ENCODE measurements at regions not wholly inside any gene's neighbourhood (a gene's known extent, or its start where the extent isn't known, plus 50 kb on each side); places are given as distances from the start of the nearest gene placed in this dataset.
"Not testable (repeated sequence)": the region's sequence is repeated elsewhere in the genome, so short reads cannot be mapped to it uniquely, and the experiment has no call there.

DNA sequence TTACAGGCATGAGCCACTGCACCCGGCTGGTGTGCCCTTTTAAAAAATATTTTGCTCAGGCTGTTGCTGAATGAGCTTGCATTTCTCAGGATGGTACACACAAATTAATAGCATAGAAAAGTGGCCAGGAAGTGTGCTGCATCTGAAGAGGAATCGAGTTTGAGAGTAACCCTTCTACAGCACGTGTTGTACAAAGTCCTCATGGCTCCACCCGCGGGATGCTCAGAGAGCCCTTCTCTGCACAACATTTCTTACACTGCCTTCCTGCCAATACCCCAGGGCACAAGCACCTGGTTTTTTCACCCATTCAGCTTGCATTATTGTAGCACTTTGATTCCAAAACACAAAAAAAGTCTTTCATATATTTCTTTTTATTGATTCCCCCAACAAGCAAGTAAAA lies 90.1 kb upstream of the NEDD4L start:
- intact Hi-C loops (cut with DNase I): loop anchor here in 1 of 4 donors (10.0 kb wide), 1 partner anchor 1269 kb away; no protein-coding TSS in a partner anchor
- no peak overlapping the region for H3K4me3 ChIP-seq
- H3K27me3 ChIP-seq: no peaks in the 10 kb centered on the region
- no peaks in the 10 kb centered on the region for H3K36me3 ChIP-seq
- no peaks in the 10 kb centered on the region for H3K4me1 ChIP-seq (ENCODE audit: insufficient read depth)
- no peak for TF ChIP-seq EP300 (IDR thresholded peaks at IDR 0.05)
- no peak for TF ChIP-seq POLR2A (IDR thresholded peaks at IDR 0.05)
- TF ChIP-seq, protein P1, sequence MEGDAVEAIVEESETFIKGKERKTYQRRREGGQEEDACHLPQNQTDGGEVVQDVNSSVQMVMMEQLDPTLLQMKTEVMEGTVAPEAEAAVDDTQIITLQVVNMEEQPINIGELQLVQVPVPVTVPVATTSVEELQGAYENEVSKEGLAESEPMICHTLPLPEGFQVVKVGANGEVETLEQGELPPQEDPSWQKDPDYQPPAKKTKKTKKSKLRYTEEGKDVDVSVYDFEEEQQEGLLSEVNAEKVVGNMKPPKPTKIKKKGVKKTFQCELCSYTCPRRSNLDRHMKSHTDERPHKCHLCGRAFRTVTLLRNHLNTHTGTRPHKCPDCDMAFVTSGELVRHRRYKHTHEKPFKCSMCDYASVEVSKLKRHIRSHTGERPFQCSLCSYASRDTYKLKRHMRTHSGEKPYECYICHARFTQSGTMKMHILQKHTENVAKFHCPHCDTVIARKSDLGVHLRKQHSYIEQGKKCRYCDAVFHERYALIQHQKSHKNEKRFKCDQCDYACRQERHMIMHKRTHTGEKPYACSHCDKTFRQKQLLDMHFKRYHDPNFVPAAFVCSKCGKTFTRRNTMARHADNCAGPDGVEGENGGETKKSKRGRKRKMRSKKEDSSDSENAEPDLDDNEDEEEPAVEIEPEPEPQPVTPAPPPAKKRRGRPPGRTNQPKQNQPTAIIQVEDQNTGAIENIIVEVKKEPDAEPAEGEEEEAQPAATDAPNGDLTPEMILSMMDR (IDR thresholded peaks at IDR 0.05): no peak
- 81 to 85% (median 82%) methylated on average over 5 of the region's 5 CpGs for WGBS, 3 donors
- H3K9me3 ChIP-seq: no peaks in the 10 kb centered on the region
- H3K27ac ChIP-seq: no peak overlapping the region
- no peak for DNase-seq

DNA sequence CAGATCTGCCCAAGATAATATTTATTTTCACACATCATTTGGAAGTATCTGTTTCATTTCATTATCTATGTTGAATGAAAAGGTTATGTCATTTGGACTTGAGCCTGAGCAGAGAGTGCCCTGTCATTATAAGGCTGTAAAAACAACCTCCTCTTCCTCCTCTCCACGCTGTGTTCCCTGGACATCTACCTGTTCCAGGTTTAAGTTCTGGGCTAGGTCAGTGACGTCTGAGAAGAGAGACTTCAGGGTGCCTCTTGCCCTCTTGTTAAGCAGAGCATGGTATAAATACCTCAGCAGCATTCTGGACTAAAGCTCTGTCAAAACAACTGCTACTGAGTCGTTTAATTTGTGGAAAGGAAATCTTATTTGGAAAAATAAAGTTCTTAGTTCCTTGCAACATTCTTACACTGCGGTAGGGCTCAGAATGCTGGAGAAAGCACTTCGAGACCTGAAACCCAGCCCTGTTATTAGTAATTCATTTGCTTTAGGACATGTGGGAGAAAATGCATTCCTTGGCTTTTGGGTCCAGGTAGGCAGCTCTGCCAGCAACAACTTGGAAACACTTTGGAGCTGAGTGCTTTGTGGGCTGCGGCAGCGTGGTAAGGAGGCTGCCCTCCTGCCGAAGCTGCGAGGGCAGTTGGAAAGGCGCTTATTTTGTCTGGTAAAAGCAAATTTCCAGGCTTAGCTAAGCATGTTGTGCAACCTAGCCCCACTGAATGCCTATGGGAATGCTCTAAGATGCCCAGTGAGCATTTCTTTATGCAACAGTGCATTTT lies 91.8 kb upstream of the NEDD4L start:
- Histone ChIP-seq H3K4me3 (no peak overlapping the region), H3K27ac (no peak overlapping the region), H3K9me3 (no peaks in the 10 kb centered on the region), H3K4me1 (ENCODE audit: insufficient read depth) (no peaks in the 10 kb centered on the region), H3K36me3 (no peaks in the 10 kb centered on the region), H3K27me3 (no peaks in the 10 kb centered on the region)
- TF ChIP-seq POLR2A (IDR thresholded peaks at IDR 0.05) (no peak), EP300 (IDR thresholded peaks at IDR 0.05) (no peak)
- TF ChIP-seq, protein P1 (IDR thresholded peaks at IDR 0.05): no peak
- intact Hi-C loops (cut with DNase I): loop anchor here in 1 of 4 donors (10.0 kb wide), 1 partner anchor 1267 kb away; no protein-coding TSS in a partner anchor
- WGBS, 3 donors: 15 to 44% (median 18%) methylated on average over 10 of the region's 10 CpGs
- DNase-seq: no peak

DNA sequence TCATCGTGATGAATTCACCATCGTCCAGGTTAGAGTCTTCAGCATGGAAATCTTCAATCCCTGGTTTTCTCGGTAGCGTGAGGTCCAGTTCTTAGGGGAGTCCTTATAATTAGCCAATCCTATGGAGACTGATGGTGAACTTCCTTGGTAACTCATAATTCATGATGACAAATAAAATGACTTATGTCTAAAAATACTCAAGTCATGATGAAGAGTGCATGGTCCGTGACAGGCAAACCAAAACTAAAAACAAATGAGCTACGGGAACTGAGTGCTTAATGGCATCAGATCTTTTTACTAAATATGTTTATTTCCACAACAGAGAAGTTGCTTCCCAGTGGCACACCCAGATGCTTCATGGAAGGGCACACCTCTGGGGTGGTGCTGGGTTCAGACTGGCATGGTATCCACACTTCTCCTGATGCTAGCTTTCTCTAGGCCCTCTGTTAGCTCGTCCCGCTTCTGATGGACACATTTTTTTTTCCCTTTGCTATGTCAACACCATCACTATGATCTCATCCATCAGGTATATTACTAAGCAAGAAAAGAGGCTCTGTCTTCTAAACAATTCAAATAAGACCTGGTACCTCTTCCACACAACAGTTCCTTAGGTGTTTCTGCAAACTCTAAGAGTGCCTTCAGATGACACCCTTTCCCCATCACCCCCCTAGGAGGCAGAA lies 92.8 kb upstream of the NEDD4L start:
- WGBS, 3 donors: 85 to 89% (median 89%) methylated on average over 8 of the region's 8 CpGs
- Histone ChIP-seq H3K27me3 (no peaks in the 10 kb centered on the region), H3K27ac (no peak overlapping the region), H3K4me1 (ENCODE audit: insufficient read depth) (no peaks in the 10 kb centered on the region), H3K36me3 (no peaks in the 10 kb centered on the region), H3K9me3 (no peaks in the 10 kb centered on the region), H3K4me3 (no peak overlapping the region)
- TF ChIP-seq, protein P1 (IDR thresholded peaks at IDR 0.05): no peak
- no peak for TF ChIP-seq POLR2A (IDR thresholded peaks at IDR 0.05)
- no peak for TF ChIP-seq EP300 (IDR thresholded peaks at IDR 0.05)
- intact Hi-C loops (cut with DNase I): loop anchor here in 1 of 4 donors (10.0 kb wide), 1 partner anchor 1266 kb away; no protein-coding TSS in a partner anchor
- DNase-seq: no peak

DNA sequence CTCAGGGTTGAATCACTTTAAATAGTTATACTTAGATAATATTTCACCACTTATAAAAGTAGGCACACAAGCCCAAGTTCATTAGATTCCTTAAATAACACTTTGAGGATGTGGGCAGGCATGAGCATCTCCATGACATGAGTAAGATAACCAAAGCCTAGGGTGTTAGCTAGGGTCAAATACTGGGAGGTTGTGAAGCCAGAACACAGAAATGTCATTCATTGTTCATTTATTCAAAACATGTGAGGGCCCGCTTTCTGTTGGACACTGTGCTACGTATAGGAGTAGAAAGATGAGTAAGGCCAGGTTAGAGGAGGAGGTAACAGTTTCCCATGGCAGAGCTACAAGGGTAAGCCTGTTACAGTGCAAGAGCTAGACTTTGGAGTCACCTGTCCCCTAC lies 93.5 kb upstream of the NEDD4L start:
- 93 to 100% (median 100%) methylated on average over 2 of the region's 2 CpGs for WGBS, 3 donors
- DNase-seq: no peak
- TF ChIP-seq EP300 (IDR thresholded peaks at IDR 0.05): no peak
- TF ChIP-seq, protein P1 (IDR thresholded peaks at IDR 0.05): no peak
- TF ChIP-seq POLR2A (IDR thresholded peaks at IDR 0.05): no peak
- H3K27me3 ChIP-seq: no peaks in the 10 kb centered on the region
- intact Hi-C loops (cut with DNase I): loop anchor here in 1 of 4 donors (10.0 kb wide), 1 partner anchor 1266 kb away; no protein-coding TSS in a partner anchor
- no peaks in the 10 kb centered on the region for H3K9me3 ChIP-seq
- no peaks in the 10 kb centered on the region for H3K4me1 ChIP-seq (ENCODE audit: insufficient read depth)
- H3K4me3 ChIP-seq: no peak overlapping the region
- H3K27ac ChIP-seq: no peak overlapping the region
- H3K36me3 ChIP-seq: no peaks in the 10 kb centered on the region

DNA sequence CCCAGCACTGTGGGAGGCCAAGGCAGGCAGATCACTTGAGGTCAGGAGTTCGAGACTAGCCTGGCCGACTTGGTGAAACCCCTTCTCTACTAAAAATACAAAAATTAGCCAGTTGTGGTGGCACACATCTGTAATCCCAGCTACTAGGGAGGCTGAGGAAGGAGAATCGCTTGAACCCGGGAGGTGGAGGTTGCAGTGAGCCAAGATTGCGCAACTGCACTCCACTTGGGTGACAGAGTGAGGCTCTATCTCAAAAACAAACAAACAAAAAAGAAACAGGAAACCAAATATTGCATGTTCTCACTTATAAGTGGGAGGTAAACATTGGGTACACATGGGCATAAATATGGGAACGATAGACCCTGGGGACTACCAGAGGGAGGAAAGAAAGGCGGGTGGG lies 94.7 kb upstream of the NEDD4L start:
- WGBS, 3 donors: 88 to 92% (median 92%) methylated on average over 7 of the region's 7 CpGs
- H3K4me1 ChIP-seq (ENCODE audit: insufficient read depth); intact Hi-C loops (cut with DNase I); H3K4me3 ChIP-seq; H3K36me3 ChIP-seq; H3K9me3 ChIP-seq; H3K27ac ChIP-seq; H3K27me3 ChIP-seq; DNase-seq: not testable (repeated sequence)
